Trophoblast cell (in vitro differentiated cells and primary cell): ENCODE measurements at regions not wholly inside any gene's neighbourhood (a gene's known extent, or its start where the extent isn't known, plus 50 kb on each side); places are given as distances from the start of the nearest gene placed in this dataset.

ENCODE experiments used
- DNase-seq, 2 donors: peaks; one replicate each; pipeline ENCODE4 v3.0.0-alpha.2; 2016
- H2AFZ ChIP-seq: 2 replicates; pipeline ENCODE4 v1.6.1; 2013; ENCODE audit warnings: low read length, moderate library complexity, mild to moderate bottlenecking; ENCODE audit not compliant: insufficient read depth, poor library complexity
- H2AK5ac ChIP-seq: 2 replicates; pipeline ENCODE4 v1.6.1; 2013; ENCODE audit warnings: mild to moderate bottlenecking, low read length
- H2BK120ac ChIP-seq: 2 replicates; pipeline ENCODE4 v1.6.1; 2013; ENCODE audit warnings: low read length, mild to moderate bottlenecking, moderate library complexity; ENCODE audit not compliant: insufficient read depth, poor library complexity
- H2BK12ac ChIP-seq: 2 replicates; pipeline ENCODE4 v1.6.1; 2013; ENCODE audit warnings: mild to moderate bottlenecking, low read length, moderate library complexity
- H2BK5ac ChIP-seq: 2 replicates; pipeline ENCODE4 v1.6.1; 2013; ENCODE audit warnings: low read length, low read depth, moderate library complexity, mild to moderate bottlenecking; ENCODE audit not compliant: poor library complexity
- H3K14ac ChIP-seq: 2 replicates; pipeline ENCODE4 v1.6.1; 2013; ENCODE audit warnings: mild to moderate bottlenecking, low read length
- H3K18ac ChIP-seq: 2 replicates; pipeline ENCODE4 v1.6.1; 2013; ENCODE audit warnings: mild to moderate bottlenecking, low read length
- H3K23ac ChIP-seq: 2 replicates; pipeline ENCODE4 v1.6.1; 2013; ENCODE audit warnings: low read length
- H3K27ac ChIP-seq: 2 replicates; pipeline ENCODE4 v1.5.1; 2013; ENCODE audit warnings: low read depth, mild to moderate bottlenecking, inconsistent platforms, low read length, moderate library complexity
- H3K27me3 ChIP-seq: 2 replicates; pipeline ENCODE4 v1.6.1; 2013; ENCODE audit warnings: inconsistent platforms, mild to moderate bottlenecking, low read length, moderate library complexity; ENCODE audit not compliant: insufficient read depth
- H3K36me3 ChIP-seq, 2 experiments: 1 replicate in 1 of 2; 2 replicates in 1 of 2; pipeline ENCODE4 v1.6.1; 2013; ENCODE audit warnings: low read length in 2 of 2, mild to moderate bottlenecking in 2 of 2, moderate library complexity in 1 of 2; ENCODE audit not compliant: insufficient read depth in 2 of 2, control insufficient read depth in 1 of 2
- H3K4ac ChIP-seq: 2 replicates; pipeline ENCODE4 v1.6.1; 2013; ENCODE audit warnings: low read depth, mild to moderate bottlenecking, low read length, moderate library complexity
- H3K4me1 ChIP-seq, 2 experiments: 1 replicate in 1 of 2; 2 replicates in 1 of 2; pipeline ENCODE4 v1.6.1; 2013; ENCODE audit warnings: low read length in 2 of 2, mild to moderate bottlenecking in 2 of 2, moderate library complexity in 1 of 2; ENCODE audit not compliant: insufficient read depth in 2 of 2, control insufficient read depth in 1 of 2
- H3K4me2 ChIP-seq: 2 replicates; pipeline ENCODE4 v1.6.1; 2013; ENCODE audit warnings: inconsistent platforms, mild to moderate bottlenecking, low read length, moderate library complexity
- H3K4me3 ChIP-seq: 2 replicates; pipeline ENCODE4 v1.5.1; 2013; ENCODE audit warnings: mild to moderate bottlenecking, low read depth, low read length, inconsistent platforms
- H3K79me1 ChIP-seq: one replicate; pipeline ENCODE4 v1.6.1; 2013; ENCODE audit warnings: low read length
- H3K79me2 ChIP-seq: 2 replicates; pipeline ENCODE4 v1.6.1; 2013; ENCODE audit warnings: low read length, mild to moderate bottlenecking; ENCODE audit not compliant: control insufficient read depth, insufficient read depth, poor library complexity
- H3K9ac ChIP-seq: 2 replicates; pipeline ENCODE4 v1.6.1; 2013; ENCODE audit warnings: mild to moderate bottlenecking, low read length
- H3K9me3 ChIP-seq: 2 replicates; pipeline ENCODE4 v1.6.1; 2013; ENCODE audit warnings: low read depth, mild to moderate bottlenecking, control low read depth, inconsistent platforms, low read length; ENCODE audit not compliant: insufficient read depth
- H4K12ac ChIP-seq: 2 replicates; pipeline ENCODE4 v1.6.1; 2013; ENCODE audit warnings: low read depth, mild to moderate bottlenecking, low read length, moderate library complexity
- H4K8ac ChIP-seq: 2 replicates; pipeline ENCODE4 v1.6.1; 2013; ENCODE audit warnings: low read depth, mild to moderate bottlenecking, low read length, moderate library complexity
- H4K91ac ChIP-seq: one replicate; pipeline ENCODE4 v1.6.1; 2013; ENCODE audit warnings: low read depth, mild to moderate bottlenecking, low read length, moderate library complexity
- WGBS: extraction: QIAGEN DNeasy Blood & Tissue Kit; methylation state at CpG from one replicate; pipeline ENCODE4 v1.1.7; 2013; ENCODE audit warnings: missing lambda C conversion rate; ENCODE audit not compliant: insufficient read length, insufficient coverage; ENCODE audit errors: extremely low coverage; 5-methylcytosine and 5-hydroxymethylcytosine counted together

GRCh38 chrX:113274345-113274744, 433.7 kb upstream of the AMOT start:
- Histone ChIP-seq H3K23ac (no peak overlapping the region), H4K12ac (no peak overlapping the region), H2AK5ac (no peak overlapping the region), H3K79me2 (no peaks in the 10 kb centered on the region), H3K27ac (no peak overlapping the region), H3K4me2 (no peak overlapping the region), H2BK12ac (no peak overlapping the region), H3K9ac (no peak overlapping the region), H3K36me3 (no peaks in the 10 kb centered on the region), H3K4ac (no peak overlapping the region), H3K4me1 (no peaks in the 10 kb centered on the region), H2AFZ (no peak overlapping the region), H3K79me1 (no peaks in the 10 kb centered on the region), H3K14ac (no peak overlapping the region), H2BK120ac (no peak overlapping the region), H2BK5ac (no peak overlapping the region), H3K4me3 (no peak overlapping the region), H4K91ac (peak overlapping the region; percentile 6), H3K18ac (no peak overlapping the region), H3K9me3 (no peaks in the 10 kb centered on the region), H3K27me3 (no peaks in the 10 kb centered on the region), H4K8ac (no peak overlapping the region)
- no peak for DNase-seq
- WGBS = no CpG with 5 or more reads among the region's 5 CpGs

- H3K79me2 ChIP-seq = no peaks in the 10 kb centered on the region
- H3K14ac ChIP-seq = no peak overlapping the region
Observed at GRCh38 chrX:113269203-113269602, 428.6 kb upstream of the AMOT start.

GRCh38 chrX:113260474-113260873, 419.8 kb upstream of the AMOT start:
- H3K79me1 ChIP-seq = no peaks in the 10 kb centered on the region
- no peak overlapping the region for H3K4ac ChIP-seq
- H4K8ac ChIP-seq = no peak overlapping the region
- DNase-seq = peak in 1 of 2 donors; percentile 6
- no peaks in the 10 kb centered on the region for H3K9me3 ChIP-seq
- no peak overlapping the region for H4K12ac ChIP-seq
- H2AFZ ChIP-seq = no peak overlapping the region
- no peaks in the 10 kb centered on the region for H3K79me2 ChIP-seq
- H2BK12ac ChIP-seq = no peak overlapping the region
- H2BK120ac ChIP-seq = no peak overlapping the region
- H3K4me1 ChIP-seq = no peaks in the 10 kb centered on the region
- no peak overlapping the region for H3K23ac ChIP-seq
- no peak overlapping the region for H3K9ac ChIP-seq
- no peak overlapping the region for H4K91ac ChIP-seq
- no peak overlapping the region for H3K4me3 ChIP-seq
- H3K14ac ChIP-seq = no peak overlapping the region
- WGBS = no CpG with 5 or more reads among the region's 3 CpGs
- H3K27me3 ChIP-seq = no peaks in the 10 kb centered on the region
- no peak overlapping the region for H3K4me2 ChIP-seq
- H3K27ac ChIP-seq = no peak overlapping the region
- no peak overlapping the region for H2AK5ac ChIP-seq
- no peak overlapping the region for H2BK5ac ChIP-seq
- H3K36me3 ChIP-seq = no peaks in the 10 kb centered on the region
- H3K18ac ChIP-seq = no peak overlapping the region

More at GRCh38 chrX:113269203-113269602, 428.6 kb upstream of the AMOT start:
- no peak overlapping the region for H3K23ac ChIP-seq
- no peak overlapping the region for H2AFZ ChIP-seq
- no peak overlapping the region for H3K4me2 ChIP-seq
- H3K27ac ChIP-seq = no peak overlapping the region
- no peak overlapping the region for H3K4ac ChIP-seq
- no peak overlapping the region for H2BK12ac ChIP-seq
- H2BK120ac ChIP-seq = no peak overlapping the region
- no peaks in the 10 kb centered on the region for H3K27me3 ChIP-seq
- no peak for DNase-seq
- no peaks in the 10 kb centered on the region for H3K4me1 ChIP-seq
- no peak overlapping the region for H3K9ac ChIP-seq
- no peak overlapping the region for H2AK5ac ChIP-seq
- no peak overlapping the region for H3K4me3 ChIP-seq
- H2BK5ac ChIP-seq = no peak overlapping the region
- no peak overlapping the region for H4K91ac ChIP-seq
- no peak overlapping the region for H3K18ac ChIP-seq
- H3K79me1 ChIP-seq = no peaks in the 10 kb centered on the region
- H3K9me3 ChIP-seq = no peaks in the 10 kb centered on the region
- H4K8ac ChIP-seq = no peak overlapping the region
- H4K12ac ChIP-seq = no peak overlapping the region
- H3K36me3 ChIP-seq = no peaks in the 10 kb centered on the region

- no peaks in the 10 kb centered on the region for H3K27me3 ChIP-seq
- no peak overlapping the region for H4K91ac ChIP-seq
- no peak overlapping the region for H3K9ac ChIP-seq
- no peak overlapping the region for H2BK12ac ChIP-seq
- H3K9me3 ChIP-seq = no peaks in the 10 kb centered on the region
- no peak overlapping the region for H3K18ac ChIP-seq
- H3K79me2 ChIP-seq = no peaks in the 10 kb centered on the region
- H2BK120ac ChIP-seq = no peak overlapping the region
- no peak overlapping the region for H3K4ac ChIP-seq
- H3K23ac ChIP-seq = no peak overlapping the region
- no peak overlapping the region for H2AFZ ChIP-seq
- no peak overlapping the region for H2BK5ac ChIP-seq
- no peaks in the 10 kb centered on the region for H3K36me3 ChIP-seq
- no peak for DNase-seq
- no peak overlapping the region for H4K12ac ChIP-seq
- H3K4me3 ChIP-seq = no peak overlapping the region
- H4K8ac ChIP-seq = no peak overlapping the region
- H3K27ac ChIP-seq = no peak overlapping the region
- H3K4me1 ChIP-seq = no peaks in the 10 kb centered on the region
- no peak overlapping the region for H2AK5ac ChIP-seq
- H3K14ac ChIP-seq = no peak overlapping the region
- no CpG with 5 or more reads among the region's 3 CpGs for WGBS
- no peaks in the 10 kb centered on the region for H3K79me1 ChIP-seq
- no peak overlapping the region for H3K4me2 ChIP-seq
Observed at GRCh38 chrX:113222305-113222704, 381.7 kb upstream of the AMOT start.
